Neural crest cell (in vitro differentiated cells): ENCODE measurements at regions not wholly inside any gene's neighbourhood (a gene's known extent, or its start where the extent isn't known, plus 50 kb on each side); places are given as distances from the start of the nearest gene placed in this dataset.

Experiments used
- DNase-seq: peaks from one replicate; pipeline ENCODE4 v3.0.0; 2021; ENCODE audit warnings: low read depth, mixed read lengths, low spot score
- H3K27ac Mint-ChIP-seq: one replicate; pipeline ENCODE4 v1.8.0; 2021; ENCODE audit warnings: mild to moderate bottlenecking, mixed read lengths; ENCODE audit not compliant: unreplicated experiment
- H3K27me3 Mint-ChIP-seq: 2 replicates; pipeline ENCODE4 v1.8.0; 2021; ENCODE audit warnings: low read depth, mild to moderate bottlenecking, mixed read lengths
- H3K36me3 Mint-ChIP-seq: 2 replicates; pipeline ENCODE4 v1.8.0; 2021; ENCODE audit warnings: low read depth, mild to moderate bottlenecking, mixed read lengths
- H3K4me1 Mint-ChIP-seq: 2 replicates; pipeline ENCODE4 v1.8.0; 2021; ENCODE audit warnings: mixed read lengths
- H3K4me3 Mint-ChIP-seq: one replicate; pipeline ENCODE4 v1.8.0; 2021; ENCODE audit warnings: mild to moderate bottlenecking, mixed read lengths
- H3K9me3 Mint-ChIP-seq: 2 replicates; pipeline ENCODE4 v1.8.0; 2021; ENCODE audit warnings: mixed read lengths
- CTCF ChIP-seq: fragments of 200-600 bp; sonication (generic); conservative IDR thresholded peaks from 2 replicates; pipeline ENCODE4 v1.5.0; 2021; ENCODE audit warnings: antibody characterized with exemption, mild to moderate bottlenecking

- Mint-ChIP-seq H3K27me3 (no peaks in the 10 kb centered on the region), H3K36me3 (no peaks in the 10 kb centered on the region), H3K4me1 (no peaks in the 10 kb centered on the region), H3K27ac (no peak overlapping the region), H3K9me3 (peaks cover 3% of the 10 kb centered on the region), H3K4me3 (no peak overlapping the region)
- DNase-seq = no peak
- TF ChIP-seq CTCF = no peak
Measured at GRCh38 chr10:8951440-8952089, 897.1 kb downstream of the GATA3 start.

- Mint-ChIP-seq H3K27me3 (peaks cover 2% of the 10 kb centered on the region), H3K9me3 (no peaks in the 10 kb centered on the region), H3K27ac (no peak overlapping the region), H3K4me3 (no peak overlapping the region), H3K4me1 (no peaks in the 10 kb centered on the region), H3K36me3 (no peaks in the 10 kb centered on the region)
- TF ChIP-seq CTCF = no peak
- no peak for DNase-seq
Measured at GRCh38 chr10:8956400-8956799, 901.9 kb downstream of the GATA3 start.

- Mint-ChIP-seq H3K27ac (no peak overlapping the region), H3K27me3 (peaks cover 34% of the 10 kb centered on the region), H3K4me1 (no peaks in the 10 kb centered on the region), H3K9me3 (no peaks in the 10 kb centered on the region), H3K36me3 (no peaks in the 10 kb centered on the region), H3K4me3 (no peak overlapping the region)
- no peak for DNase-seq
- no peak for TF ChIP-seq CTCF
Measured at GRCh38 chr10:8962249-8962648, 907.8 kb downstream of the GATA3 start.

GRCh38 chr10:8967061-8967460, 912.6 kb downstream of the GATA3 start:
- no peak overlapping the region for H3K27ac Mint-ChIP-seq
- H3K36me3 Mint-ChIP-seq = no peaks in the 10 kb centered on the region
- peaks cover 2% of the 10 kb centered on the region for H3K9me3 Mint-ChIP-seq
- peaks cover 53% of the 10 kb centered on the region for H3K27me3 Mint-ChIP-seq
- no peak overlapping the region for H3K4me3 Mint-ChIP-seq
- no peak for TF ChIP-seq CTCF
- DNase-seq = no peak
- H3K4me1 Mint-ChIP-seq = no peaks in the 10 kb centered on the region

- Mint-ChIP-seq H3K4me1 (no peaks in the 10 kb centered on the region), H3K9me3 (peaks cover 2% of the 10 kb centered on the region), H3K27ac (no peak overlapping the region), H3K36me3 (no peaks in the 10 kb centered on the region), H3K4me3 (no peak overlapping the region), H3K27me3 (peaks cover 56% of the 10 kb centered on the region)
- DNase-seq = no peak
- no peak for TF ChIP-seq CTCF
Measured at GRCh38 chr10:8969853-8970252, 915.4 kb downstream of the GATA3 start.
